NCI-H2081 treated with DMSO at 0.1 percent for 48 hours (cell line): ENCODE measurements at regions not wholly inside any gene's neighbourhood (a gene's known extent, or its start where the extent isn't known, plus 50 kb on each side); places are given as distances from the start of the nearest gene placed in this dataset.

Source experiments
- DNase-seq: peaks from one replicate; lab custom pipeline; 2025; lab: John Stamatoyannopoulos, UW

- no peak for DNase-seq
Observed at GRCh38 chrX:10047631-10048030, 80.5 kb downstream of the CLDN34 start.

DNA sequence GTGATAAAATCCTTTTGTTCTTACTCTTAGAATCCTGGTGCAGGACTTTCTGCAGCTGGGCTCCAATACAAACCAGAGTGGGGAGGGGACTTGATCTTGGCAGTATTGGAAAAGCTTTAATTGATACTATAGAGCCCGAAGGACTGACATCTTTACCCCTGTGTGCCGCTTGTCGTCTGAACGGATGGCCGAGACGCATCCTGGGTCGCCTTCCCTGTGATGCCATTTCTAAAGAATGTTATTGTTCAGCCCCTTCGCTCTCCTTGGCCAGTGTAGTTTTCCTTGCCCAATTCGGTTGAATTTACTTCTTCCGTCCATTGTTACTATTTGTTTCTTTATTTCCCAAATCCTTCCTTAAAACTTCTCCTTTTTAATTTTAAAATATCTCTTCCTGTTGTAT lies 80.9 kb downstream of the CLDN34 start:
- DNase-seq = no peak

GRCh38 chrX:10048707-10049106 lies 81.5 kb downstream of the CLDN34 start:
- no peak for DNase-seq

GRCh38 chrX:10049236-10049635 lies 82.1 kb downstream of the CLDN34 start:
- DNase-seq = no peak

DNA sequence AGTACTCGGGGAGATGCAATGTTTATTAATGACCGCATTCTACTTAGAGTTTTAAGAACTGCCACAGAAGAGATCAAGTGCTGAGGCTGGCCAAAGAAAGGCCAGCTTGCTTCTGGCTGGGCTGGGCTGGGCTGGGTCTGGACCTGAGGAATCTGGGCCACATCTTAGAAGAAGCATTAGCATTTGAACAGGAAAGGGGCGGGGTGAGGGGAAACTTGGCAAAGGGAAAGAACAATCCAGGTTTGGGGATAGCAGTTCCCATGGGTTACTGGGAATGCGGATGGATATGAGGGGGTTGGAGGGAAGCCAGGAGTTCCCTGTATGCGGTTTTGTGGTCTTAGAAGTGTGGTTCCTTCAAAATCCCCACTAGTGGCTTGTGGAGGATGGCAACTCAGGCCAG lies 83.3 kb downstream of the CLDN34 start:
- DNase-seq = no peak

- DNase-seq = no peak
Observed at GRCh38 chrX:10051866-10052480, 84.8 kb downstream of the CLDN34 start.

DNA sequence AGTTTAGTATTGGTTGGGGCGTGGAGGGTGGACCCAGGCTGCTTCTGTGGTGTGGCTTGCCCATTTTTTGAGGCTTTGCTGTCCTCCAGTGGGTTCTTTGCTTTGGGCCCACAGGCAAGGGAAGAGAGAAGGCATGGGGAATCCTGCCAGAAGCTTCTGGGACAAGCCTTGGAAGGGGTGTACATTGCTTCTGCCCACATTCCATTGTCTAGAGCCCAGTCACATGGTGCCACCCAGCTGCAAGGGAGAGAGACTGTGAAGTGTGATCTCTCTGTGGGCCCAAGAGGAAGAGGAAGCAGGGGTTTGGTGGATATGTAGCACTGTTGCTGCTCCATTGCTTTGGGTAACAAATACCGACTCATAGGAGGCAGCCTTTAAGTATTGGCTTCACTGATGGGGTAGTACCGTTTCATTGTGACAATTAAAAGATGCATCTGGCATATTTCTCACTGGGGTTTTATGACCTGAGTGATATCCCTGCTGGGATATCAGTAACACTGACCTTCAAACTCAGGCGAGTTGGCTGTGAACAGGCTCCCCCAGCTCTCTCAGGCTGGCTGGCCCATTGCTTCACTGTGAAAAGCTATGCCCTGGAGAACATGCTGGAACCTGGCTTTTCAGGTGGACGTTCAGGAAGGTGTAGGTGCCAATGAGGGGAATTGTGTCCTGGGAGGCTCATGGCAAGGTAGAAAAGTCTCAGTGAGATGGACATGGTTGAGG lies 85.9 kb downstream of the CLDN34 start:
- no peak for DNase-seq

DNA sequence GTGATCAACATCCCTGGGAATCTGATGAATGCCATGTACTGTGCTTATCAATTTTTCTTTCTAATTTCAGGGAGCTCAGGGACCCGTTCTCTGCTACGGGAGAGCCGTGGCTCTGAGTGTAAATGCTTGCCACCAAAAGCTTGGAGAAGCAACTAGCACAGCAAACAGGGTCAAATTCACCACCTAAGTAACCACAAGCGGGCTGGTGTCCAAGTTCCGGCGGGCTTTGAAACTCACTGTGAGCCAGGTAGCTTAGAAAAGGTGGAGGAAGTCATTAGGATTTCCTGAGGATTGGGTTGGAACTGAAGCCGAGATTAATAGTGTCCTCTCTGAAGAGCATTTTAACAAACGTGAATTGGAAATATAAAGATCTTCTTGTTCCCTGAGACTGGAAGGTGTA lies 87.2 kb downstream of the CLDN34 start:
- DNase-seq = no peak

GRCh38 chrX:10055430-10055829 lies 88.3 kb downstream of the CLDN34 start:
- no peak for DNase-seq

- no peak for DNase-seq
Observed at GRCh38 chrX:10062352-10062751, 94.4 kb upstream of the CLCN4 start.

GRCh38 chrX:10062980-10063379 lies 93.8 kb upstream of the CLCN4 start:
- no peak for DNase-seq

DNA sequence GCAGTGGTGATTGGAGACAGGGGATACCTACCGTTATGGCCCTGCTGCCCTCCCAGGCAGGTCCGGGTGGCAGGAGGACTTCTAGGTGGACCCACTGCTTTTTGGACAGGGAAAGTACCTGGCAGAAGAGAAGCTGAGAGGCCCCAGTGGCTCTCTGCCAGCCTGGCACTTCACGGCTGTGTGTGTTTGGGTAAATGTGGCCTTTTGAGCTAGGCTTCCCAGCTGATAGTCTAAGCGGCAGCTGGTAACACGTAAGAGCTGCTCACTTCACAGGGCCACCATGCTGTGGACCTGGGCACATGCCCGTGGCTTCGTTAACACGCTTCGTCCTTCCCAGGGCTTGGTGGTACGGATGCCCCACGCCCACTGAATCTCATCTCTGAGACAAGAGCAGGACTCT lies 92.0 kb upstream of the CLCN4 start:
- no peak for DNase-seq

DNA sequence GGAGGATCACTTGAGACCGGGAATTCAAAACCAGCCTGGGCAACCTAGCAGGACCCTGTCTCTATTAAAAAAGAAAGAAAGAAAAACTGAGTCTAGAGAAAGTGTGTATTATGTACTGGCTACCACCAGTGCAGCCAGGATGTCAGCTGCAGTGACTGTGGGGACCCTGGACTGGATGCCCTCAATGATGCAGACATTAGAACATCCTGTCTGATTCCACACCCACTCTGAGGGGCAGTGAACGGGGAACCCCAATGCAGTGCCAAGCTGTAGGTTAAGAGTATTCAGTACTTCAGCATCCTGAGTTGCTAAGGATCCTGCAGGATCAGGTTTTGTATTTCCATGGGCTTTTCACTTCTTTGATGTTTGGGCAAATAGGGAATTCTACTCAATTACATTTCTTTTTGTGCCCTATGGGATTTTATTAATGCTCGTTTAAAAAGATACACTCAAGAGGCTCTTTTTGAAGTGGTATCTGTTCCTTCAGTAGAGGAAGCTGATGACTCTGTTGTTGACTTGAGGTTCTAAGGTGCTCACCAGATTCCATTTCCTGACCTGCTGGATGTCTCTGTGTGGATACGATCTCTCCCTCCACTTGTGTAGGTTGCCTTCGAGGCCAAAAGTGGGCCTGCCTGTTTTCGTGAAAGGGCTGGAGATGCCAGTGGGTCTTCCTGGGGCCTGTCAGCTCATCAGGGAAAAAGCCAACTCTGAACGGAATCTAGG lies 85.9 kb upstream of the CLCN4 start:
- no peak for DNase-seq

- peak; percentile 60 for DNase-seq
Observed at GRCh38 chrX:10071451-10072144, 85.2 kb upstream of the CLCN4 start.

DNA sequence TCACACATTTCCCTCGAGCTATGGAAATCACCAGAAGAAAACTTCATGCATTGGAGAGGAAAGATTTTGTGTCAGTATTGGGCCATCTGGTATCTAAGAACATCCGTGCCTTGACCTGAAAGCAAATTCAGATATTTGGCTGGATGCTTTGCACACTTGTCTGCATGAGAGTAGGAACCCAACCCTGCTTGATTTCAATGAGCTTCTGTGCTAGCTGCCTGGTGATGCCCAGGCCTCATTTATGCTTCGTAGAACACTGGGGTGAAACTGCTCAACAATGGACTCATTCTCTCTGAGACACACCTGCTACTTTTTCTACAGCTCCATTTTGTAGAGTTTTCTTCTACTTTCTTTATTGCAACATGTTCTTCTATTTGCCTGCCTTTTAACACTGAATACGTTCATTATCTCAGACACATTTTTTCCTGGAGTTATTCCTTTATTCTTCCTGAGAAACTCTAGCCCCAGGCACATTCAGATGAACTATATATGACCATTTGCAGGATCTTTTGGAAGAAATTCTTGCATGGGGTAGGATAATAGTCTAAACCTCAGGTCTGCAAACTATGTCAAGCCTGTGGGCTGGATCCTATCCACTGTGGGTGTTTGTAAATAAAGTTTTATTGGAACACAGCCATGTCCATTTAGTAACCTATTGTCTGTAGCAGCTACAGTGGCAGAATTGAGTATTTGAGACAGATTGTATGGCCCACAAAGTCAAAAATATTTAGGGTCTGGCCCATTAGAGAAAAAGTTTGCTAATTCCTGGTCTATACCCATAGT lies 83.8 kb upstream of the CLCN4 start:
- no peak for DNase-seq

DNA sequence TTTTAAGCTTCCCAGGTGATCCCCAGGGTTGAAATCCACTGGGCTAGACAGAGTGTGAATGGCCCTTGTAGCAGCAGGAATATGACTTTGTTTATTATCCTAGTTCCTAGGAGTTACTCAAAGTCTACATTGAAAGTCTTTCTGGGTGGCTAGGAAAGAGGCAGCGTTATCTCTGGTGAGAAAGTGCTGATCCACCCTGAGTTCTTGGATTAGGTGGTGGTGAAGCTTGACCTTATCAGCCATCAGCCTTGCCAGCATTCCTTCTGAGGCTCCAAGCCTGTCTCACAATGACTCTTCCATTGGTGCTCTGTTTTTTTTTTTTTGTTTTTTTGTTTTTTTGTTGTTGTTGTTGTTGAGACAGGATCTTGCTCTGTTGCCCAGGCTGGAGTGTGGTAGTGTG lies 83.1 kb upstream of the CLCN4 start:
- no peak for DNase-seq

DNA sequence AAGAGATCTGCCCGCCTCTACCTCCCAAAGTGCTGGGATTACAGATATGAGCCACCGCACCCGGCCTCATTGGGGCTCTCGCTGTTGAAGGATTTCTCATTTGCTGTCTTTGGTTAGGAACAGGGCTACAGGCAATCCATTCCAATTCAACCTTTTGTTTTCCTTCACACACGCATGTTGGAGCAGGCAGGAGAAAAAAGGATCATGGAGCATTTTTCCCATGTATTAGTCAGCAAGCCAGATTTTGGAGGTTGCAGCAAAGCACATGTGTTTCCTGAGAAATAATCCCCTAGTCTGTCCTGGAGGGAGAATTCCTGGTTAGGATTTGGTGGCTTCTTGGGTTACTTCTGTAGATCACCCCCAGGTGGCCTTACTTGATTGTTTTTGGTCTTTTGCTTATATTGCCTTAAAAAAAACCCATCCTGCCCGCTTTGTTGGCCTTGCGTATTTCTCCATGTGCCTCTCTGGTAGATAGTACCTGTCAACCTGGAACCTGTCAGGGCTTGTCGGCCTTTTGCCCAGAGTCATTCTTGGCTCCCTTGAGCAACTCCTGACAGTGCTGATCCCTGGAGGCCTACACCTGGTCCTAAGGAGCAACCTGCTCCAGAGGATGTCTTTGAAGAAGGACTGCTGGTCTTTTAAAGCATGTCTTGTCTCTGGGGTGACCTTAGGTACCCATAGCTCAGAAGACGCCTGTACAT lies 82.4 kb upstream of the CLCN4 start:
- no peak for DNase-seq

DNA sequence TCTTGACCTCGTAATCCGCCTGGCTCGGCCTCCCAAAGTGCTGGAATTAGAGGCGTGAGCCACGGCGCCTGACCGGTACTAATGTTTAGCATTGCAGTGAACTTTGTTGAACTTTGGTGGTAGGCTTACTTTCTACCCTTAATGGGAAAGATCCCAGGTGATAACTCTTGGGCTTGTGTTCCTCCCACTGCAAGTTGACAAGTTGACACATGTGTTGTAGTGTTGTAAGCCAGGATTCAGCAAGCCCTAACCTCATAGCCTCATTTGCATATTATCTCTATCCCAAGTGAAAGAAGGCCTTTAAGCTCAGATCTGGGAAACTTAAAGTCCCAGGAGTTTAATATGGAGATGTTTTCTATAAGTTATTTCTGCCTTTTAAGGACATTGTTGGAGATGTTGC lies 80.0 kb upstream of the CLCN4 start:
- DNase-seq = no peak

GRCh38 chrX:10077425-10078188 lies 79.2 kb upstream of the CLCN4 start:
- DNase-seq = no peak

DNA sequence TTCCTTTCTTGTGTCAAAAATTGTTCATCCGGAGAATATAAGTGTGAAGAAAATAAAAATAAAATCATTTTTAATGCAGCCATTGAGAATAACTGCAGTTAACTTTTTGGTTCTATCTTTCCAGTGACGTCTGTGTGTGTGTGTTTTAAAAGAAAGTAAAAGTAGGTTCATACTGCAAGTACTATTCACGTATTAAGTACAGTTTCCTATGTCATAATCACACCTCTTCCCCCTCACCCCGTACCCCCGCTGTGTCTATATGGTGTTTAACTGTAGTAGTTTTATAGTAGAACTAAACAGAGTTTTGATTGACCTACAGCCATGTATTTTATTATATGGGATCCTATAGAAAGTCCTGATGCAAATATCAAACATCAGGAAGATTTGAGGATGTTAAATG lies 78.5 kb upstream of the CLCN4 start:
- DNase-seq = no peak

- DNase-seq = no peak
Observed at GRCh38 chrX:10079231-10079630, 77.5 kb upstream of the CLCN4 start.
